Activated gamma-delta T cell treated with anti-CD3 and anti-CD28 coated beads, Interleukin-2, amount 50 U/mL, for 16 hours (primary cell): ENCODE measurements at regions not wholly inside any gene's neighbourhood (a gene's known extent, or its start where the extent isn't known, plus 50 kb on each side); places are given as distances from the start of the nearest gene placed in this dataset.
"Not testable (repeated sequence)": the region's sequence is repeated elsewhere in the genome, so short reads cannot be mapped to it uniquely, and the experiment has no call there.

Experiments used
- DNase-seq: peaks from one replicate; pipeline ENCODE4 v3.0.0-alpha.2; 2020; ENCODE audit warnings: low read depth

GRCh38 chr3:26068890-26069289, 279.0 kb downstream of the OXSM start:
- no peak for DNase-seq

GRCh38 chr3:26070854-26071253, 281.0 kb downstream of the OXSM start:
- no peak for DNase-seq

- no peak for DNase-seq
Measured at GRCh38 chr3:26074080-26074479, 284.2 kb downstream of the OXSM start.

- DNase-seq, result no peak
Measured at GRCh38 chr3:26078539-26078938, 288.6 kb downstream of the OXSM start.

- DNase-seq, result no peak
Measured at GRCh38 chr3:26081166-26081565, 291.3 kb downstream of the OXSM start.

DNA sequence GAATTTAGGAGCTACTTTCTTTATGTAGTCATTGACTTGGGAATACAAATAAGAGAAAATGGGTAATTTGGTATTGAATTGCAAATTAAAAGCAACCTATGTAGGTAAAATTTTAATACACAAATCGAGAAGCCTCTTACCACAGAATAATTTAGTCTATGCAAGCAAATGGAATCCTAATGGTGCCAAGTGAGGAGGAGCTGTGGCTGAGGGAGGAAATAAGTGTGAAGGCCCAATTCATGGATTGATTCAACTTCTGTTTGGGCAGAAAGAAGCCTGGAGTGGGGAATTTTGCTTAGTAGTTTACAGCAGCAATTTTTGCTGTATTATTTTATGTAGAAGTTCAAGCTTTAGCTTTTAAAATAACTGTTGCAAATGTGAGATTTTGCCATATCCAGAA, 291.9 kb downstream of the OXSM start:
- DNase-seq, result no peak

- DNase-seq, result no peak
Measured at GRCh38 chr3:26082911-26083310, 293.0 kb downstream of the OXSM start.

DNA sequence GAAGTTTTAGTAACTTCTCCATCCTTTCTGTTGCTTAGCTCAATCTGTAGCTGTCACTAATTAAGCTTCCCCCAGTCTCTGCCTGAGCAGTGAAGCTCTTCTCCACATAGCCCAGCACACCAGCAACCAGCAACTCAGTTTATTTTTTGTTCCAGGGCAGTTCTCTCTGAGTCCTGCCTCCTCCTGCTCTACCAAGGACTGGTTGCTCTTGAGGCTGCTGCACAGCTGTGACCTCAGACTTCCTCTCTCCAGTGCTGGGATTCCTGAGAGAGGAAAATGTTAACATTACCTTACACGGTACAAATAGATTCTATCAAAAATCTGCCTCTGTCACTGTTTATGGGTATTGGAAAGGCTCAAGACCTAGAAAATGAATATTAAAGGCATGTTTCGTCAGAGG, 294.7 kb downstream of the OXSM start:
- no peak for DNase-seq

- no peak for DNase-seq
Measured at GRCh38 chr3:26087751-26088150, 297.9 kb downstream of the OXSM start.

DNA sequence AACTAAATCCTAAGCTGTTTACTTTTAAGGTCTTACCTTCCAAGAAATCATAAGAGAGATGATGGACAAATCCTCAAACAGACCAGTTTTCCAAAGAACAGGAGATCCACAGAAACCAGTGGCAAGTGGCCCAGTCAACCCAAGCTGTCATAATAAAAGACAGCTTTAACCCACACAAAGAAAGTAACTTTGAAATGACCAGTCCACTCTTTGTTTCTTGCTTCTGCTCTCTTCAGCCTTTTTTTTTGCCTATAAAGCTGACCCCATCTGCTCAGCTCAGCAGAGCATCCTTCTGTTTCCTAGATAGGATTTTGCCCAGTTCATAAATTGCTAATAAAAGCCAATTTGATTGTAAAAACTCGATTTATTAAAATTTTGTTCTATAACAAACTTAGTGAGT, 299.4 kb downstream of the OXSM start:
- DNase-seq, result no peak

DNA sequence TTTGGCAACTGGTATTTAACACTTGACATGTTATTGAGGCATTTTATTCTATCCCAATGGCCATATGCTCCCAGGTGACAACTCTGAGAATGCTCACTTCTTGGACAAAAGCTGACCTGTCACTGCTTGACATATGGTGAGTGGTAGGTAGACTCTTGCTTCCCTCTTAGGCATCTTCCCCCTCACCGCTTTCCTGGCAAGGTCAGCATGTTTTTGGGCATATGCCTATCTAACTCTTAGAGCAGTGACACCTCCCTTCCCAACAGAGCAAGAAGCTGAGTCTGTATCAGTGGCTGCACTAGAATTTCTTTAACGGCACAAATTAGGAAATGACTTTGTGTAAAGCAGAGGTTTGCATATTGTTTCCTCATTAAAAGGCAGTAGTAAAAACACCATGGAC, 300.7 kb downstream of the OXSM start:
- DNase-seq, result no peak

DNA sequence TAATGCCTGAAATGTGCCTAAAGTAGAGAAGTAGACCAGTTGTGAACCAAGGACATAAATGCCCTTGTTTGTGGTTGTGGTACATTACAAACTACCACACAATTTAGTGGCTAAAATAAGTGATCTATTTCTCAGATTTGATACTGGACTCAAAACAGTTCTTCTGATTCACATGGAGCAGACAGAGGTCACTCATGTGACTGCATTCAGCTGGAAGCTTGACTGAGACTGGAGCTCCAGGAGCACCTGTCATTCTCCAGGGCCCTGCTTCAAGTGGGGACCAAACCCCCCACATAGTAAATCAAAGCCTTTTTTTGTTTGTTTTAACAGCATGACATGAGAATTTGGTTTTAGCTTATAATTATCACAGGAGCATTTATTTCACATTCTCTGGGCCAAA, 301.2 kb downstream of the OXSM start:
- no peak for DNase-seq

GRCh38 chr3:26091626-26092025, 301.7 kb downstream of the OXSM start:
- no peak for DNase-seq

DNA sequence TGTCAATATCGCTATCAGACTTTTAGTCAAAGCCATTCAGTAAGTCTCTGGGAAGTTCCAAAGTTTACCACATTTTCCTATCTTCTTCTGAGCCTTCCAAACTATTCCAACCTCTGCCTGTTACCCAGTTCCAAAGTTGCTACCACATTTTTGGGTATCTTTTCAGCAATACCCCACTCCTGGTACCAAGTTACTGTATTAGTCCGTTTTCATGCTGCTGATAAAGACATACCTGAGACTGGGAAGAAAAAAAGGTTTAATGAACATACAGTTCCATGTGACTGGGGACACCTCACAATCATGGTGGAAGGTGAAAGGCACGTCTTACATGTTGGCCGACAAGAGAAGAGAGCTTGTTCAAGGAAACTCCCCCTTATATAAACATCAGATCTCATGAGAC, 307.2 kb downstream of the OXSM start:
- not testable (repeated sequence) for DNase-seq

DNA sequence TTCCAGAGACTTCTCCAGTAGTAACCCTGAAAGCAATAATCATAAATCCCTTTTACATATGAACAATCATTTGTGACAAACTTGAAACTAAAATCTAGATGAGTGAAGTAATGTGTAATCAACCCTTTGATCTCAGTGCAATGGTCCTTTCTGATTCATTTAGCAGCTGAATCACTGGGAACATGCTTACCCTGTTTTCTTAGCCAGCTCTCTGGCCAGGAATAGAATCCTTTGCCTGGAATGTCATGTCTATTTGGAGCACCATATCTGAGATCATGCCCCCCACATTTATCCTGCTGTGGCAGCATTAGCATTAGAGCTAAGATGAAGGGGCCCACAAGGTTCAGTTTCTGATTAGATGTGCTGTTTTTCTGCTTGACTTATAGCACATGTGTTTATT, 309.8 kb downstream of the OXSM start:
- DNase-seq, result no peak

DNA sequence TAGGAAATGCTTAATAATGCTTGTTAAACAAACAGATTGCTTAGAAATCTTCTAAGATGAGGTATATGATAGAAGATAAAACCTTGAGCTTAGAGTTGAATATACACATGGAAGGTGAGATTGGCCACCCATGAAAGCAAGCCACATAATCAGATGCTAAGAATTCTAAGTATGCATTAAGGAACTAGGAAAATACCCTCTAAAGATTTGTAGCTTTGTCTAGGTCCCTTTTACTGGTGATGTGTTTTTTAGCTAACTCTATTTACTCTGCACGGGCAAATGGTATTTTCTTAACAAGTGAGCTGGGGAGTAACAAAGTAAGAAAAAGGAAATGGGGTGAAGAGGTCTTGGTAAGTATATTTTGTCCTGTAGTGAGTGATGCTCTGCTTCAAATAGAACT, 310.3 kb downstream of the OXSM start:
- no peak for DNase-seq

GRCh38 chr3:26102376-26102775, 312.5 kb downstream of the OXSM start:
- no peak for DNase-seq

DNA sequence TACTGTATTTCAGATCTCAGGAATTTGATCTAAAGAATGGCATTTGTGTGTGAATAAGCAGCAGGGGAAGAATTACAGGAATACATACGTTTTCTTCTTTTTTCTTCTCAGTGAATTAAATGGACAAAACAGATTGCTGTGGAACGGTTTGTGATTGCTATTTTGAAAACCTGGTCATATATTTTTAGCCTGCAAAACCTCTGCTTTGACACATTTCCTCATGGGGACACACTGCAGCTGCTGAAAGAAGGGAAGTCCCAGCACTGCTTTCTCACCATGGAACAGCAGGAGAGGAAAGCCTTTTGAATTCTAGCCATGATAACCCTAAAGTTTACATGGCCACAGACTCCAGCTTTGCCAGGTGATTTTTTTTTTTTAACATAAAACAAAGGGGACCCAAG, 315.0 kb downstream of the OXSM start:
- DNase-seq, result no peak

DNA sequence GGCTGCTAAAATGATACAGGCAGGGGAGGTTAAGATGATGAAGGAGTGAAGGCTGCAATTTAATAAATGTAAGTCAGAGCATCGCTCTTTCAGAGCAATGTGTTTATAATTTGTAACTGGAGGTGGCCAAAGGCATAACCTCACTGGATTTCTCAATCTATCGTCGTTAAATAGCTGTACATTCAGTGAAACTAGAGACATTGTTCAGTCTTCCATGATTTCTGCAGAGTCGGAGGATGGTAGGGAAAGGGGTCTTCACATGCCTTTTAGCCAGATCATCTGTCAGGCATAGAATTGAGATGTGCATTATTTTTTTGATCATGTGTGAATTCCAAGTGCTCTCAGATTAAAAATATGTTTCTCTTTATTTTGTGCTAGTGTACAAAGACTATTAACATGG, 315.4 kb downstream of the OXSM start:
- no peak for DNase-seq

- DNase-seq, result no peak
Measured at GRCh38 chr3:26106228-26106627, 316.3 kb downstream of the OXSM start.

DNA sequence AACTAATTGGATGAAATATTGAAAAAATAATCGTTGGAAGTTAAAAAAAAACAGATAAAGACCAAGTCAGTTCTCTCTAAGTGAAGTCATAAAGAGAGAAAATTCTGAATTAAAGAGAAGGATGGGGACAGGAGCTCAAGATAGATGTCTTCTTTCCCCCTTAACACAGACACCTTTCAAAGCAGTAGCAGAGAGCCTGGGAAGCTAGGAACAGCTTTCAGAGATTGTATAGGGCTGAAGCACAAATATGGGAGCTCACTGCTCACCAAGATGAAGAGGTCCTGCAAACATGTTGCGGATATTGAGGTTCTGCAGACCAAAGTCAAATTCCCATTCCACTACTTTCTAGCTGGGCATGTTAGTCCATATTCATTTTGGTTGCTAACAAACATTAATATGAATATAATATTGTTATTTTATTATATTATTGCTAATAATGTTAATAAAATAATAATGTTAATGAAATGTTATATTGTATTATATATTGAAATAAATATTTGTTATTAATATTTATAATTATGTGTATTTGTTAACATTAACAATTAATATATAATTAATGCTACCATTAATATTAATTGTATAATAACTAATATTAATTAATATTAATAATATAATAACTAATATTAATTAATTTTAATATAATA, 319.1 kb downstream of the OXSM start:
- no peak for DNase-seq

- no peak for DNase-seq
Measured at GRCh38 chr3:26114851-26115250, 325.0 kb downstream of the OXSM start.

GRCh38 chr3:26118165-26118564, 328.3 kb downstream of the OXSM start:
- no peak for DNase-seq

DNA sequence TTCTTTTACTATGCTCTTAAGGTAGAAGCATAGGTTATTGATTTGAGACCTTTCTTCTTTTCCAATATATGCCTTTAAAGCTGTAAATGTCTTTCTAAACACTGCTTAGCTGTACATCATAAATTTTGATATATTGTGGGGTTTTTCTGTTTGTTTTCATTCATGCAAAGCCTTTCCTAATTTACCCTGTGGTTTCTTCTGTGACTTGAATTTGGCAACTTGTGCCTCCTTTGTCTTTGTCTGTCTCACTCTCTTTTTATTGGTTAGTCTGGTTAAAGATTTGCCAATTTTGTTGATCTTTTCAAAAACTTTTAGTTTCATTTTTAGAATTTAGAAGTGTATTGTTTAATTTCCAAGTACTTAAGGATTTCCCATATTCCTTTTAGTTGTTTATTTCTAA, 343.1 kb downstream of the OXSM start:
- no peak for DNase-seq

DNA sequence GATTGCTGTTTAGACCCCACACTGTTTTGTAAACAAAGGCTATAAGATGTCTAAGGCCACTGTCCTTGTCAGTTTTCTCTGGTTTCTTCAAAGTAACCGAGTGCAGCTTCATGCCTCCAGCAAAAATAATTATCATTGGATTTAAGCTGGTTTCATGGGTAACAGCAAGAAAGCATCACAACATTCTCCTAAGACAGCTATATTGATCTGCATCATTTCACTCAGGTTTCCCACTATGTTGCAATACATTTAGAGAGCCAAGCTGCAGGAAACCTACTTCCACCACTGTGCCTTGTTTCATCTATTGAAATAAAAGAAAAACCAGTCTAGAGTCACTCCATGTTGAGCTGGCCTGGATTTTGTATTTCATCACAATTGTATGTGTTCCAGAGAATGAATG, 351.4 kb downstream of the OXSM start:
- DNase-seq, result no peak
